Liver (tissue), 8 donors: ENCODE measurements at regions not wholly inside any gene's neighbourhood (a gene's known extent, or its start where the extent isn't known, plus 50 kb on each side); places are given as distances from the start of the nearest gene placed in this dataset.

Experiments used
- DNase-seq: peaks from one replicate; pipeline ENCODE4 v3.0.0-alpha.2; 2017; ENCODE audit warnings: low spot score
- H3K27ac ChIP-seq, 2 donors: one replicate each; pipeline ENCODE4 v1.7.0; 2013; ENCODE audit warnings: inconsistent platforms in 2 of 2, low read length in 2 of 2, control low read depth in 1 of 2, low read depth in 1 of 2, mild to moderate bottlenecking in 1 of 2
- H3K27me3 ChIP-seq, 4 donors: one replicate each; pipeline versions ENCODE4 v1.6.1 to v1.7.0; 2013; ENCODE audit warnings: low read length in 3 of 4, inconsistent platforms in 1 of 4, mild to moderate bottlenecking in 1 of 4, moderate library complexity in 1 of 4; ENCODE audit not compliant: control insufficient read depth in 4 of 4, insufficient read depth in 4 of 4
- H3K36me3 ChIP-seq, 4 donors: one replicate each; pipeline versions ENCODE4 v1.6.1 to v1.7.0; 2013; ENCODE audit warnings: low read length in 3 of 4, mild to moderate bottlenecking in 3 of 4, low read depth in 1 of 4, moderate library complexity in 1 of 4; ENCODE audit not compliant: control insufficient read depth in 4 of 4, insufficient read depth in 3 of 4
- H3K4me1 ChIP-seq, 4 donors: one replicate each; pipeline versions ENCODE4 v1.6.1 to v1.7.0; 2013; ENCODE audit warnings: low read length in 3 of 4, mild to moderate bottlenecking in 3 of 4, moderate library complexity in 1 of 4; ENCODE audit not compliant: control insufficient read depth in 4 of 4, insufficient read depth in 4 of 4
- H3K4me3 ChIP-seq, 3 donors: one replicate each; pipeline versions ENCODE4 v1.6.1 to v1.7.0; 2013; ENCODE audit warnings: low read length in 3 of 3, control low read depth in 1 of 3, low read depth in 1 of 3, mild to moderate bottlenecking in 1 of 3
- H3K9ac ChIP-seq, 2 donors: one replicate each; pipeline ENCODE4 v1.7.0; 2013; ENCODE audit warnings: low read length in 2 of 2, mild to moderate bottlenecking in 2 of 2, moderate library complexity in 2 of 2, control low read depth in 1 of 2, low read depth in 1 of 2
- H3K9me3 ChIP-seq, 4 donors: one replicate each; pipeline versions ENCODE4 v1.6.1 to v1.7.0; 2013; ENCODE audit warnings: low read length in 3 of 4; ENCODE audit not compliant: control insufficient read depth in 4 of 4
- ATF3 ChIP-seq: IDR thresholded peaks from 2 replicates; pipeline ENCODE4 v1.6.1; 2016; ENCODE audit warnings: antibody characterized with exemption
- CTCF ChIP-seq: fragments of 150-350 bp; IDR thresholded peaks from 2 replicates; pipeline ENCODE4 v1.5.1; 2017; ENCODE audit warnings: improper control_type of control experiment, low read depth, low read length; ENCODE audit not compliant: missing input control
- EGR1 ChIP-seq, 2 donors: IDR thresholded peaks; 2 replicates each; pipeline ENCODE4 v1.6.1; 2016 to 2018; ENCODE audit warnings: antibody characterized with exemption in 2 of 2, low read depth in 2 of 2
- FOXA1 ChIP-seq: IDR thresholded peaks from 2 replicates; pipeline ENCODE4 v1.6.1; 2016; ENCODE audit warnings: antibody characterized with exemption
- FOXA2 ChIP-seq: IDR thresholded peaks from 2 replicates; pipeline ENCODE4 v1.6.1; 2016; ENCODE audit warnings: antibody characterized with exemption
- GABPA ChIP-seq, 2 donors: IDR thresholded peaks in 1 of 2; conservative IDR thresholded peaks in 1 of 2; 2 replicates each; pipeline ENCODE4 v1.6.1; 2016; ENCODE audit warnings: antibody characterized with exemption in 2 of 2, mild to moderate bottlenecking in 1 of 2, moderate library complexity in 1 of 2
- HNF4A ChIP-seq, 2 donors: conservative IDR thresholded peaks; 2 replicates each; pipeline ENCODE4 v1.6.1; 2016; ENCODE audit warnings: antibody characterized with exemption in 2 of 2, mild to moderate bottlenecking in 2 of 2
- HNF4G ChIP-seq: IDR thresholded peaks from 2 replicates; pipeline ENCODE4 v1.6.1; 2016; ENCODE audit warnings: antibody characterized with exemption
- JUND ChIP-seq, 2 donors: IDR thresholded peaks; 2 replicates each; pipeline ENCODE4 v1.6.1; 2016; ENCODE audit warnings: antibody characterized with exemption in 2 of 2
- MAX ChIP-seq: IDR thresholded peaks from 2 replicates; pipeline ENCODE4 v1.6.1; 2016; ENCODE audit warnings: antibody characterized with exemption
- NR2F2 ChIP-seq: IDR thresholded peaks from 2 replicates; pipeline ENCODE4 v1.6.1; 2016; ENCODE audit warnings: antibody characterized with exemption
- RAD21 ChIP-seq, 2 donors: IDR thresholded peaks; 2 replicates each; pipeline ENCODE4 v1.6.1; 2016; ENCODE audit warnings: antibody characterized with exemption in 2 of 2, mild to moderate bottlenecking in 2 of 2
- YY1 ChIP-seq: IDR thresholded peaks from 2 replicates; pipeline ENCODE4 v1.6.1; 2016; ENCODE audit warnings: antibody characterized with exemption, mild to moderate bottlenecking
- ZBTB33 ChIP-seq: IDR thresholded peaks from 2 replicates; pipeline ENCODE4 v1.6.1; 2016; ENCODE audit warnings: antibody characterized with exemption
- WGBS: extraction: QIAGEN DNeasy Blood & Tissue Kit; methylation state at CpG from one replicate; pipeline ENCODE4 v1.1.7; 2013; 5-methylcytosine and 5-hydroxymethylcytosine counted together
- donor health status: healthy.
- donor health status: healthy.
- donor health status: healthy.
- donor health status: healthy.
- donor health status: healthy.

- Histone ChIP-seq H3K27me3 (no peaks in the 10 kb centered on the region), H3K9me3 (peaks cover 0 to 4% (median 1%) of the 10 kb centered on the region in 4 donors), H3K4me3 (no peak overlapping the region), H3K36me3 (no peaks in the 10 kb centered on the region), H3K4me1 (no peaks in the 10 kb centered on the region), H3K27ac (no peak overlapping the region), H3K9ac (no peak overlapping the region)
- 88% methylated on average over 1 of the region's 1 CpG for WGBS
- DNase-seq = no peak
- TF ChIP-seq CTCF (no peak), RAD21 (IDR thresholded peaks at IDR 0.05) (no peak), HNF4G (no peak), FOXA1 (no peak), MAX (no peak), EGR1 (IDR thresholded peaks at IDR 0.05; ENCODE audit: low read depth in 2 of 2) (no peak), ATF3 (no peak), GABPA (IDR thresholded peaks at IDR 0.05 in 1 of 2, conservative IDR thresholded peaks at IDR 0.05 in 1 of 2) (no peak), YY1 (no peak), NR2F2 (no peak), HNF4A (conservative IDR thresholded peaks at IDR 0.05) (no peak), ZBTB33 (no peak), FOXA2 (no peak)
Measured at GRCh38 chr9:84538879-84539278, 130.7 kb upstream of the NTRK2 start.

- Histone ChIP-seq H3K9ac (no peak overlapping the region), H3K4me3 (no peak overlapping the region), H3K27me3 (peaks cover 0 to 7% (median 3%) of the 10 kb centered on the region in 4 donors), H3K36me3 (no peaks in the 10 kb centered on the region), H3K27ac (no peak overlapping the region), H3K4me1 (no peaks in the 10 kb centered on the region), H3K9me3 (peaks cover 0 to 4% (median 0%) of the 10 kb centered on the region in 4 donors)
- WGBS = 79% methylated on average over 3 of the region's 3 CpGs
- DNase-seq = no peak
- no peak for TF ChIP-seq YY1
Measured at GRCh38 chr9:84542554-84542953, 127.0 kb upstream of the NTRK2 start.

GRCh38 chr9:84554069-84554664 lies 115.4 kb upstream of the NTRK2 start:
- Histone ChIP-seq H3K9me3 (no peaks in the 10 kb centered on the region), H3K4me3 (no peak overlapping the region), H3K27me3 (peaks cover 0 to 6% (median 0%) of the 10 kb centered on the region in 4 donors), H3K36me3 (no peaks in the 10 kb centered on the region), H3K27ac (no peak overlapping the region), H3K9ac (no peak overlapping the region), H3K4me1 (no peaks in the 10 kb centered on the region)
- no peak for TF ChIP-seq JUND (IDR thresholded peaks at IDR 0.05)
- no peak for TF ChIP-seq NR2F2
- no peak for TF ChIP-seq EGR1 (IDR thresholded peaks at IDR 0.05; ENCODE audit: low read depth in 2 of 2)
- no peak for TF ChIP-seq YY1
- WGBS = 78% methylated on average over 1 of the region's 1 CpG
- DNase-seq = no peak
